Esophagus muscularis mucosa (tissue), 3 donors: ENCODE measurements at regions not wholly inside any gene's neighbourhood (a gene's known extent, or its start where the extent isn't known, plus 50 kb on each side); places are given as distances from the start of the nearest gene placed in this dataset.

ENCODE experiments used
- POLR2A ChIP-seq: fragments of 450-650 bp; IDR thresholded peaks from one replicate; pipeline ENCODE4 v1.6.1; 2017; ENCODE audit warnings: antibody characterized with exemption, moderate library complexity, mild to moderate bottlenecking, low read depth
- TF ChIP-seq, protein P1 (sequence below), 3 experiments: fragments of 200-600 bp in 2 of 3; fragments of 450-650 bp in 1 of 3; sonication (generic) in 2 of 3; IDR thresholded peaks; one replicate each; pipeline ENCODE4 v1.5.1; 2017 to 2019; ENCODE audit warnings: antibody characterized with exemption in 3 of 3, mild to moderate bottlenecking in 2 of 3, moderate library complexity in 1 of 3

DNA sequence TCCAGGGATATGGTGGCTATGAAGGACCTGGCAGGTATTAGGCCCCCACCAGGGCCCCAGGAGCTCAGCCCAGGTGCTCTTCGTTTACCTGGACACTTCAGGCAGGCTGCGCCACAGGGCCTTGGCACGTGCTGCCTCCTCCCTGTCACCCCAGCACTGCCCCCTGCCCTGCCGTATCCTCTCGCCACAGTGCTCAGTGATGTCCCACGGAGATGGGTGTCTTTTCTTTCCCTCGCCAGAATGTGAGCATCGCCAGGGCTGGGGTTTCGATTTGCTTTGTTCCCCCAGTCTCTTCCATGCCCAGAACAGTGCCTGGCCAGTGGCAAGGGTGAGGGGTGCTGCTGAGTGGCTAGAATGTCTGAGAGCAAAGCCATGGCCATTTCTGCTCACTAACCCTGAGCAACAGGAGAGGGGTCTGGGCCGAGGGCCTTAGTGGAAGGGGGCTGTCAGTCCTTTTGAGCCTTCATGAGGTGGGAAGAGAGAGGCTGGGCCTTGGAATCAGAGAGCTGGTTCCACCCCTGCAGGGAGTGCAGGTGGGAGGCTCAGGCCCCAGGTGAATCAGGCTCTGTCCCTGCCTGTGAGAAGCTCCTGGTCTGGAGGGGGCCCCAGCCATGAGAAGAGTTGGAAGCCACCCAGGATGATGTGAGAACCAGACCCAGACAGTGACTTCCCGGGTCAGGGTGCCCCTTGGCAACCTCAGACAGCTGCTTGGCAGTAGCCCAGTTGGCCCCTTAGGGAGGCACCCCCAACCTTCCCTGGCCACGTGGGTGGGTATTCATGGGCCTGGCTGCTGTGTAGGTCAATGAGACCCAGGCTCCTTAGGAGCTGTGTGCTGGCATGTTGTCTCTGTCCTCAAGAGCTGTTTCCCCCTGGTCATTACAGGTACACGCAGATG lies 129.9 kb upstream of the HS6ST1 start:
- TF ChIP-seq POLR2A: no peak
- TF ChIP-seq, protein P1, sequence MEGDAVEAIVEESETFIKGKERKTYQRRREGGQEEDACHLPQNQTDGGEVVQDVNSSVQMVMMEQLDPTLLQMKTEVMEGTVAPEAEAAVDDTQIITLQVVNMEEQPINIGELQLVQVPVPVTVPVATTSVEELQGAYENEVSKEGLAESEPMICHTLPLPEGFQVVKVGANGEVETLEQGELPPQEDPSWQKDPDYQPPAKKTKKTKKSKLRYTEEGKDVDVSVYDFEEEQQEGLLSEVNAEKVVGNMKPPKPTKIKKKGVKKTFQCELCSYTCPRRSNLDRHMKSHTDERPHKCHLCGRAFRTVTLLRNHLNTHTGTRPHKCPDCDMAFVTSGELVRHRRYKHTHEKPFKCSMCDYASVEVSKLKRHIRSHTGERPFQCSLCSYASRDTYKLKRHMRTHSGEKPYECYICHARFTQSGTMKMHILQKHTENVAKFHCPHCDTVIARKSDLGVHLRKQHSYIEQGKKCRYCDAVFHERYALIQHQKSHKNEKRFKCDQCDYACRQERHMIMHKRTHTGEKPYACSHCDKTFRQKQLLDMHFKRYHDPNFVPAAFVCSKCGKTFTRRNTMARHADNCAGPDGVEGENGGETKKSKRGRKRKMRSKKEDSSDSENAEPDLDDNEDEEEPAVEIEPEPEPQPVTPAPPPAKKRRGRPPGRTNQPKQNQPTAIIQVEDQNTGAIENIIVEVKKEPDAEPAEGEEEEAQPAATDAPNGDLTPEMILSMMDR (IDR thresholded peaks at IDR 0.05): no peak
